Middle frontal gyrus (tissue), 1 donor: ENCODE measurements at regions not wholly inside any gene's neighbourhood (a gene's known extent, or its start where the extent isn't known, plus 50 kb on each side); places are given as distances from the start of the nearest gene placed in this dataset.
"Not testable (repeated sequence)": the region's sequence is repeated elsewhere in the genome, so short reads cannot be mapped to it uniquely, and the experiment has no call there.

Experiments used
- DNase-seq: peaks from one replicate; pipeline ENCODE4 v3.0.0-alpha.2; 2015; ENCODE audit warnings: low spot score; ENCODE audit errors: extremely low spot score

GRCh38 chr12:38016602-38017001, 300.0 kb upstream of the ALG10B start:
- no peak for DNase-seq

DNA sequence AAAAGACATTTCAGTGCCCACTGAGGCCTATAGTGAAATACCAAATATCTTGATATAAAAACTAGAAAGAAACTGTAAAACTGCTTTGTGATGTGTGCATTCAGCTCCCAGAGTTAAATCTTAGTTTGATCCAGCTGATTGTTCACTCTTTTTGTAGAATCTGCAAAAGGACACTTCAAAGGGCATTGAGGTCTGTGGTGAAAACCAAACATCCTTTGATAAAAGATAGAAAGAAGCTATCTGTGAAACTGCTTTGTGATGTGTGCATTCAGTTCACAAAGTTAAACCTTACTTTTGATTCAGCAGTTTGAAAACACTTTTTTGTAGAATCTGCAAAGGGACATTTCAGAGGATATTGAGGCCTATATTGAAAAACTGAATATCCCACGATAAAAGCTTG, 290.7 kb upstream of the ALG10B start:
- DNase-seq: no peak

DNA sequence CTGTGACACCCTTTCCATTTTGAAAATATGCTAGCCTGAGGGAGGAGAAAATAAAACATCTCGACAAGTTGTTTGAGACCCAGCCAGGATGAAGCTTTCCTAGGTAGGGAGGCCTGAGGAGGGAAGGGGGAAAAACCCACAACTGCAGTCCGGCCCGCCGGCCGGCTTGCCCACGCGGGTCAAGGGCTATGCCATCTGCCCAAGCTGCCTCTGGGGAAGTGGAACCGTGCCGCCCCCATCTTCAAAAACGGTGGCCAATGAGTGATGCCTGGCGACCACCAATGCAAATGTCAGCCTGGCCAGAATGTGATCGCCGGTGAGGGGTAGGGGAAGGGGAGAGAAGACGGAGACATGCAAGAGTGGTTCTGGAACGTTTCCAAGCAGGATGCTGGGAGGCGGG, 263.5 kb upstream of the ALG10B start:
- no peak for DNase-seq

GRCh38 chr12:38053655-38054464, 262.7 kb upstream of the ALG10B start:
- no peak for DNase-seq

DNA sequence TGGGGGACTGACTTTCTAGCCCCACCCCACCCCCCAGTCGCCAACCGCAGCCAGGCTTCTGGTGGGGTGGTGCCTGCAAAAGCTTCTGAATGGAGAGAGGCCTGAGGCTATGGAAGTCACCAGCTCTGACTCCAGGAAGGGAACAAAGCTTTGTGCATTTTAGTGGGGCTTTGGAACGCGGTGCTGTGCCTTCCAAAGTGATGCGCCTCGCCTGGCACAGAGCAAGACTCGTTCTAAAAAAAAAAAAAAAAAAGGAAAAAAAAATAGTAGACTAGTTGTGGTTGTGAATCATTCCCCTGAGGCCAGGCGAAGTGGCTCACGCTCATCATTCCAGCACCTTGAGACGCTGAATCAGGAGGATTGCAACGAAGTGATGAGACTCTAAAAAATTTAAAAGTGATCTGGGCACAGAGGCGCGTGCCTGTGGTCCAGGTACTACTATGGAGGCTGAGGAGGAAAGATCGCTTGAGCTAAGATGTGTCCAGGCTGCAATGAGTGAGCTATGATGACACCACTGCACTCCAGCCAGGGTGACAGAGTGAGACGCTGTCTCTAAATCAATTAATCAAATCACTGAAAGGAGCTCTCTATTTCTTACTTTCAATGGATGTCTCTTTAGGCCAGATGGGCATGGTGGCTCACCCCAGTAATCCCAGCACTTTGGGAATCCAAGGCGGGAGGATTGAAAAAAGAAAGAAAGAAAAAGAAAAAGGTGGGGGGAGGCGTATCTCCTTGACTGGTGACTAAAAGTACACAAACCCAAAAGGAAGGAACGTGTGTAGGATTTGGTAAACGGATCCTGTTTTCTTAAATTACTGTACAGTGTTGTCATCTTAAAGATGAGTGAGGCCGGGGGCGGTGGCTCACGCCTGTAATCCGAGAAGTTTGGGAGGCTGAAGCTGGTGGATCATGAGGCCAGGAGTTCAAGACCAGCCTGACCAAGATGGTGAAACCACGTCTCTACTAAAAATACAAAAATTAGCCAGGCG, 259.6 kb upstream of the ALG10B start:
- DNase-seq: no peak

DNA sequence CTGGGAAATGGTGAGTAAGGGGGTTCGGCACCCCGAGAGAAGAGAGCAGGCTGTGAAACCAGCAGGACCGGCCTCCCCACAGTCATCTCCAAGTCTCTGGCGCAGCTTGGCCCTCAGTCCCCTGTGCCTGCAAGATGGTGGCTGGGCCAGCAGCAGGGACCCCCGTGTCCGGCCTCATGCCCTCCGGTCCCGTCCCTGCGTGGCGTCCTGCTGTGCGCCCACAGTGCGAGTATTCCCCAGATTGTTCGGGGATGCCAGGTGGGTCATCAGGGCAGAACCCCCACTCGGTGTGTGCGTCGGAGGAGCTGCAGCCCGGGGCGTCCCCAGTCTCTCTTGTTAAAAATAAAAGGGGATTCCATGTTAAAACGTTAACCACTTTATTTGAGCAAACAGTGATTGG, 216.9 kb upstream of the ALG10B start:
- DNase-seq: no peak

DNA sequence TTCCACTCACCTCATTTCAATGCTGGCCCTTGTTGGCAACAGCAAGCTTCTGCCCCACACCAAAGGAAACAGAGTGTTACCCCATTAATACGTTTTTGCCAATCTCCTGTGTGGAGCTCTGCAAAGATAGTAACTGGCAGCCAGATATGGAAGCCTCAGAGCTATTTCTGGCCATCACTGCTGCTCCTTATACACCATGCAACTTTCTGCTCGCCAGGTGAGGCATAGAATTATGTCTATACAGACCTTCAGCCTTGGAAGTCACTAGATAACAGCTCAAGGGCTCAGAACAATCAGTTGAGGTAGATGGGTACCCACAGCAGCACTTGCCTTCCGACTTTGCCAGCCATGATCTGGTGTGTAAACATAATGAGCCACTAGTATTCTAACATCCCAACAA, 214.8 kb upstream of the ALG10B start:
- DNase-seq: no peak

DNA sequence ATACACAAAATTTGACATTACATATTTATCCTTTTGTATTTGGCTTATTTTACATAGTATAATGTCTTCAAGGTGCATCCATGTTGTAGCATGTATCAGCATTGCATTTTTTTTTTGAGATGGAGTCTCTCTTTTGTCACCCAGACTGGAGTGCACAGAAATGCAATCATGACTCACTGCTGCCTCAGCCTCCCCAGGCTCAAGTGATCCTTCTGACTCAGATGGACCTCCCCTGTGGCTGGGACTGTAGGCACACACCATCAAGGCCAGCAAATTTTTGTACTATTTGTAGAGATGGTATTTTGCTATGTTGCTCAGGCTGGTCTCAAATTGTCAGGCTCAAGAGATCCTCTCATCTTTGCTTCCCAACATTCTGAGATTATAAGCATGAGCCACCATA, 214.4 kb upstream of the ALG10B start:
- no peak for DNase-seq

DNA sequence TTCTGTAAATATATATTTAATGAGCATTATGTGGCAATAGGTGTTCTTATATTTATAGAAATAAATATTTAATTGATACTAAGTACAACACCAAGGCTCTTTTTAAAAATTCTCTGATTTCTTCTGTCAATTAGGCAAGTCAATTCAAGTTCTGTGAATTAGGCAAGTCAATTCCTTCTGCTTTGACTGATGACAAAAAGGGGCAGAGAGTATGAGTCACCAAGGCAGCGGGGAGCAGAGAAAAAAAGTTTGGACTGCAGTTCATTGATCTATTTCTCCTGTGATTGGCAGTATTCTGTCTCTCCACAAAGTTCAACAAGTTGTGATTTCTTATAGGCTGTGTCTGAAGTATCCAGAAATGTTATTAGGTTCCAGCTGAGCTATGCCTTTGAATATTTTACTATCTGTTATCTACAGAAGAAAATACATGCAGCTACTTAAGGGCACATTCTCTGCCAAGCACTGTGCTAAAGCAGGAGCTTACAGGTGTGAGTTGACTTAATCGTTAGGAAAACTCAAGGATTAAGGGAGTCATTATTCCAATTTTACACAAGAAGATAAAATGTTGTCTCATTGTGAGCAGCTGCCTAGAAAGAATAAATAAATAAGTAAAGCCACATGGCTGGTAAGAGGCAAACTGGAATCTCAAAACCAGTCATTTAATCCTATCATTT, 206.4 kb upstream of the ALG10B start:
- DNase-seq: no peak

DNA sequence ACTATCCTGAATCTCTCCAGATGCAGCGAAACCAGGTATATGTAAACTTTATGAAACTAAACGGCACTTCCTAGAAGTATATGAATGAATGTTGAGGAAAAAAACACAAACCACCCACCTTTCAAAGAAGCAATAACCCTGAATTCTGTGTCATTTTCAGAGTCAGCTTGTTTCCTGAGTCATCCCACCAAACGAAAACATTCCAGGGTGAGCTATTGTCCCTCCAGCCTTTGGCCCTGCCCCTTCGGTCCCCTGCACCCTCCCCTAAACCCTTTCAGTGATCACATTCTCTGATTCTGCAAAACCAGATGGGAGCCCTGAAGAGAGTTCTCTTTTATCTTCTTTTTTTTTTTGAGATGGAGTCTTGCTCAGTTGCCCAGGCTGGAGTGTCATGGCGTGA, 202.6 kb upstream of the ALG10B start:
- no peak for DNase-seq

- no peak for DNase-seq
These were observed 199.6 kb upstream of the ALG10B start for GRCh38 chr12:38116968-38117367.

DNA sequence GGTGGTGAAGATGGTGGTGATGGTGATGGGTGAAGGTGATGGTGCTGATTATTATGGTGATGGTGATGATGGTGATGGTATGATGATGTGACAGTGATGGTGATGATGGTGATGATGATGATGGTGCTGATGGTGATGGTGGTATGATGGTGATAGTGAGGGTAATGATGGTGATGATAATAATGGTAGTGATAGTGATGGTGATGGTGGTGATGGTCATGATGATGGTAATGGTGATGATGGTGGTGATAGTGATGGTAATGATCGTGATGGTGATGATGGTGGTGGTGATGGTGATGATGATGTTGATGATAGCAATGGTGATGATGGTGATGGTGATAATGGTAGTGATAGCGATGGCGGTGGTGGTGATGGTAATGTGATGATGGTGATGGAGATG, 197.9 kb upstream of the ALG10B start:
- DNase-seq: no peak

DNA sequence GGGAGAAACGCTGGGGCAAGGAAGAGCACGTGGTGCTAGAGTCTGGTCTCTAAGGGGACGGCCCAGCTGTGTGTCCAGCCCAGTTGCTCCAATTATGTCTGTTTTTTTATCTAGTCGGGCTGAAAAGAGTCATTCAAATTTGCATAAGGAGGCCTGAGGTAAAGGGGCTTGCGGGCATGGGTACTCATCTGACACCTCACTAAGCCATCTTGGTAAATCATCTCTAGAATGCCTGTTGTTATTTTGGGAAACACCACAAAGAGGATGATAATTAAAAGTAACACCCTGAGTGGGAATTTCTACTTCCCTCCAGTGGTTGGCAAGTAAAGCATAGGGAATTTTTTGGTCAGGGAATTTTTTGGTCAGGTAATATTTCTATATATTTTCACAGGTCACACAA, 196.1 kb upstream of the ALG10B start:
- DNase-seq: no peak

DNA sequence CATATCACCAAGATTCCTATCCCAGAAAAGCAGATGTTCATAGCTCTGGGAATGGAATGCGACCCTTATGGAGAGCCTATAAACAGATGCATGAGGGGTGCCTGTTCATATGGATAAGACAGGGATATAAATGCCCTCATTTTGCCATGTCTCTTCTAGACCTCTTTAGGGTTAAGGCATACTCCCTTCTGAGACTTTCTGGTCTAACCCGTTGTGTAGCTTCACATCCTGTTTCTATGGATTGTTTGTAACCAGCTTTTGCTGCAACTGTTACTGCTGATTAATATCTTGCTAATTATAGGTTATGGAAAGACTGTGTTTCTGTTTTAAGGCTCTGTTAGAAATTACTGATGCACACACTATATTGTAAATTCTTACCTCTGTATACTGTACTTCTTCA, 193.5 kb upstream of the ALG10B start:
- not testable (repeated sequence) for DNase-seq

DNA sequence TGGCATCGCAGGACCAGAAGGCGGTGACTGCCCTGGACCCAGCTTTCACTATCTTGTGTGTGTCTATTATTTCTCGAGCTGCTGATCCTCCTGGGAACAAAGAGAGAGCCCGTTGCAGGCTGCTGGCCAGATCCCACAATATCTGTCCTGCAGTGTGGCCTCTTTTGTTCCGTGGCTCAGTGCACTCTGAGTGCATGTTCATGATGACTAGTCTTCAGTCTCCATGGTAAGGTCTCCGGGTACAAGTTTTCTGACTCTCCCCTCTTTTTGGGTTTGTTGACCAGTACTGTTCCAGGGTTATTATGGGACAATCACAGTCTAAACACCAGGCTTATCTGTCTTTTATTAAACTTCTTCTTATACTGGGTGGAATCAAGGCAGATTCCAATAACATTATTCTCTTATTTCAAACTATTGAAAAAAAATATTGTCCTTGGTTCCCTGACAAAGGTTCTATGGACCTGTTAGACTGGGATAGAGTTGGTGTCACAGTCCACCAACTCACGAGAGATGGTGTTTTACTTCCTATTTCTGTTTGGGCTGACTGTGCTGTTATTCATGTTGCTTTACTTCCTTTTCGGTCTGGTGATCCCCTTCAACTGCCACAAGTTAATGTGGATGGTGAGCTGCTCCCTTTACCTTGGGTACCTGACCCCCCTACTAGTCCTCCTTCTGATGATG, 192.9 kb upstream of the ALG10B start:
- DNase-seq: no peak

- DNase-seq: no peak
These were observed 192.1 kb upstream of the ALG10B start for GRCh38 chr12:38124247-38125012.

GRCh38 chr12:38132139-38132538, 184.4 kb upstream of the ALG10B start:
- no peak for DNase-seq

DNA sequence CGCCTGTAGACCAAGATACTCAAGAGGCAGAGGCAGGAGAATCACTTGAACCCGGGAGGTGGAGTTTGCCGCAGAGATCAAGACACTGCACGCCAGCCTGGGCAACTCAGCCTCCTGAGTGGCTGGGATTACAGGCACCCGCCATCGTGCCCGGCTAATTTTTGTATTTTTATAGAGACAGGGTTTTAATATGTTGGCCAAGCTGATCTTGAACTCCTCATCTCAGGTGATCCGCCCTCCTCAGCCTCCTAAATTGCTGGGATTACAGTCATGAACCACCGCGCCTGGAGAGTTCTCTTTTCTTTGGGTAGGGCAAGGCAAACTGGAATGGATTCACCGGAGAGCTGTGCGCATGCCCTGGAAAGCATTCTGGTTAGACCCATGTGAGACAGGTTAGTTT, 179.3 kb upstream of the ALG10B start:
- DNase-seq: no peak

GRCh38 chr12:38137716-38138115, 178.9 kb upstream of the ALG10B start:
- DNase-seq: no peak
